Upper lobe of left lung (tissue), 6 donors: ENCODE measurements at regions not wholly inside any gene's neighbourhood (a gene's known extent, or its start where the extent isn't known, plus 50 kb on each side); places are given as distances from the start of the nearest gene placed in this dataset.

Experiments used
- ATAC-seq, 2 donors: fragments of 200-7000 bp; cut with Tn5 transposase; one replicate each; pipeline ENCODE4 v1.9.1; 2022; ENCODE audit warnings: mild to moderate bottlenecking in 2 of 2, moderate library complexity in 2 of 2; ENCODE audit not compliant: low FRiP score in 2 of 2
- DNase-seq, 2 donors: peaks; one replicate each; pipeline ENCODE4 v3.0.0-alpha.2; 2019 to 2020
- H3K27ac ChIP-seq, 4 donors: fragments of 200-600 bp; sonication (generic); one replicate each; pipeline ENCODE4 v1.5.1; 2016 to 2019
- H3K27me3 ChIP-seq, 4 donors: fragments of 200-600 bp; sonication (generic); one replicate each; pipeline ENCODE4 v1.5.1; 2017 to 2019
- H3K36me3 ChIP-seq, 4 donors: fragments of 200-600 bp; sonication (generic); one replicate each; pipeline ENCODE4 v1.5.1; 2016 to 2019
- H3K4me1 ChIP-seq, 4 donors: fragments of 200-600 bp; sonication (generic); one replicate each; pipeline ENCODE4 v1.5.1; 2018 to 2019
- H3K4me3 ChIP-seq, 4 donors: fragments of 200-600 bp; sonication (generic); one replicate each; pipeline ENCODE4 v1.5.1; 2017 to 2019; ENCODE audit warnings: mild to moderate bottlenecking in 2 of 4, moderate library complexity in 1 of 4
- H3K9me3 ChIP-seq, 4 donors: fragments of 200-600 bp; sonication (generic); one replicate each; pipeline ENCODE4 v1.5.1; 2018 to 2019
- CTCF ChIP-seq, 6 experiments: fragments of 450-650 bp in 4 of 6; fragments of 200-600 bp in 2 of 6; sonication (generic) in 2 of 6; IDR thresholded peaks; one replicate each; pipeline ENCODE4 v1.5.1; 2016 to 2019; ENCODE audit warnings: antibody characterized with exemption in 6 of 6
- EP300 ChIP-seq, 4 donors: sonication (generic); formaldehyde crosslinking; IDR thresholded peaks; one replicate each; pipeline ENCODE4 v1.5.1; 2017; ENCODE audit warnings: antibody characterized with exemption in 4 of 4, control low read depth in 2 of 4
- POLR2A ChIP-seq, 4 donors: fragments of 450-650 bp; IDR thresholded peaks; one replicate each; pipeline ENCODE4 v1.5.1; 2016 to 2017; ENCODE audit warnings: antibody characterized with exemption in 4 of 4, mild to moderate bottlenecking in 2 of 4
- POLR2AphosphoS5 ChIP-seq, 2 donors: sonication (generic); formaldehyde crosslinking; IDR thresholded peaks; one replicate each; pipeline ENCODE4 v1.5.1; 2017; ENCODE audit warnings: antibody characterized with exemption in 2 of 2
- WGBS, 2 donors: methylation state at CpG; one replicate each; pipeline ENCODE4 v1.1.5; 2017 to 2018; 5-methylcytosine and 5-hydroxymethylcytosine counted together
- donor health status: DM: no; HTN: no; CAD: no; lungs with moderate emphysema.
- donor health status: DM: no; HTN: yes; CAD: no; lungs with severe emphysema.

GRCh38 chr15:38090678-38091077 is 156.2 kb downstream of the TMCO5A start:
- no peak for TF ChIP-seq POLR2AphosphoS5 (IDR thresholded peaks at IDR 0.05)
- TF ChIP-seq CTCF (IDR thresholded peaks at IDR 0.05), result no peak
- no peak for TF ChIP-seq EP300 (IDR thresholded peaks at IDR 0.05)
- TF ChIP-seq POLR2A (IDR thresholded peaks at IDR 0.05), result no peak
- WGBS, 2 donors, result 82 to 86% methylated on average over 3 of the region's 3 CpGs
- H3K4me1 ChIP-seq, result peaks cover 0 to 15% (median 4%) of the 10 kb centered on the region in 4 donors
- no peaks in the 10 kb centered on the region for H3K36me3 ChIP-seq
- no peak overlapping the region for H3K4me3 ChIP-seq
- ATAC-seq, result no peak
- no peak overlapping the region for H3K27ac ChIP-seq
- no peak for DNase-seq
- no peaks in the 10 kb centered on the region for H3K9me3 ChIP-seq
- H3K27me3 ChIP-seq, result no peaks in the 10 kb centered on the region

GRCh38 chr15:38091078-38091645 is 156.7 kb downstream of the TMCO5A start:
- WGBS, 2 donors, result 96 to 97% methylated on average over 3 of the region's 3 CpGs
- Histone ChIP-seq H3K4me3 (no peak overlapping the region), H3K27me3 (no peaks in the 10 kb centered on the region), H3K9me3 (no peaks in the 10 kb centered on the region), H3K27ac (no peak overlapping the region), H3K4me1 (peaks cover 0 to 10% (median 2%) of the 10 kb centered on the region in 4 donors), H3K36me3 (no peaks in the 10 kb centered on the region)
- ATAC-seq (no peak), DNase-seq (no peak)
- TF ChIP-seq POLR2A (IDR thresholded peaks at IDR 0.05), result no peak
- TF ChIP-seq CTCF (IDR thresholded peaks at IDR 0.05), result no peak
- no peak for TF ChIP-seq EP300 (IDR thresholded peaks at IDR 0.05)
- TF ChIP-seq POLR2AphosphoS5 (IDR thresholded peaks at IDR 0.05), result no peak

- Histone ChIP-seq H3K36me3 (no peaks in the 10 kb centered on the region), H3K4me1 (no peaks in the 10 kb centered on the region), H3K9me3 (peaks cover 0 to 8% (median 1%) of the 10 kb centered on the region in 4 donors), H3K27me3 (no peaks in the 10 kb centered on the region), H3K27ac (no peak overlapping the region), H3K4me3 (no peak overlapping the region)
- TF ChIP-seq POLR2AphosphoS5 (IDR thresholded peaks at IDR 0.05), result no peak
- TF ChIP-seq EP300 (IDR thresholded peaks at IDR 0.05), result no peak
- no peak for TF ChIP-seq POLR2A (IDR thresholded peaks at IDR 0.05)
- TF ChIP-seq CTCF (IDR thresholded peaks at IDR 0.05), result no peak
- 92 to 93% methylated on average over 7 of the region's 7 CpGs for WGBS, 2 donors
- ATAC-seq (no peak), DNase-seq (no peak)
These were observed 158.7 kb upstream of the SPRED1 start for GRCh38 chr15:38093931-38094330.

- H3K4me1 ChIP-seq, result no peaks in the 10 kb centered on the region
- DNase-seq, result no peak
- no peak overlapping the region for H3K27ac ChIP-seq
- no peaks in the 10 kb centered on the region for H3K27me3 ChIP-seq
- no peaks in the 10 kb centered on the region for H3K9me3 ChIP-seq
- no peak overlapping the region for H3K4me3 ChIP-seq
- H3K36me3 ChIP-seq, result no peaks in the 10 kb centered on the region
- TF ChIP-seq EP300 (IDR thresholded peaks at IDR 0.05), result no peak
- TF ChIP-seq POLR2A (IDR thresholded peaks at IDR 0.05), result no peak
- 89 to 93% methylated on average over 1 of the region's 1 CpG for WGBS, 2 donors
- no peak for ATAC-seq
These were observed 149.7 kb upstream of the SPRED1 start for GRCh38 chr15:38102972-38103371.

GRCh38 chr15:38103564-38103963 is 149.1 kb upstream of the SPRED1 start:
- WGBS, 2 donors, result 82 to 86% methylated on average over 1 of the region's 1 CpG
- no peak for ATAC-seq
- no peak overlapping the region for H3K4me3 ChIP-seq
- no peak for DNase-seq
- H3K9me3 ChIP-seq, result no peaks in the 10 kb centered on the region
- H3K4me1 ChIP-seq, result no peaks in the 10 kb centered on the region
- TF ChIP-seq POLR2A (IDR thresholded peaks at IDR 0.05), result no peak
- no peak for TF ChIP-seq POLR2AphosphoS5 (IDR thresholded peaks at IDR 0.05)
- TF ChIP-seq CTCF (IDR thresholded peaks at IDR 0.05), result no peak
- no peak for TF ChIP-seq EP300 (IDR thresholded peaks at IDR 0.05)
- H3K27ac ChIP-seq, result no peak overlapping the region
- no peaks in the 10 kb centered on the region for H3K36me3 ChIP-seq
- H3K27me3 ChIP-seq, result no peaks in the 10 kb centered on the region
